ENCODE measurements at regions not wholly inside any gene's neighbourhood (a gene's known extent, or its start where the extent isn't known, plus 50 kb on each side); places are given as distances from the start of the nearest gene placed in this dataset.
"Not testable (repeated sequence)": the region's sequence is repeated elsewhere in the genome, so short reads cannot be mapped to it uniquely, and the experiment has no call there.

DNA sequence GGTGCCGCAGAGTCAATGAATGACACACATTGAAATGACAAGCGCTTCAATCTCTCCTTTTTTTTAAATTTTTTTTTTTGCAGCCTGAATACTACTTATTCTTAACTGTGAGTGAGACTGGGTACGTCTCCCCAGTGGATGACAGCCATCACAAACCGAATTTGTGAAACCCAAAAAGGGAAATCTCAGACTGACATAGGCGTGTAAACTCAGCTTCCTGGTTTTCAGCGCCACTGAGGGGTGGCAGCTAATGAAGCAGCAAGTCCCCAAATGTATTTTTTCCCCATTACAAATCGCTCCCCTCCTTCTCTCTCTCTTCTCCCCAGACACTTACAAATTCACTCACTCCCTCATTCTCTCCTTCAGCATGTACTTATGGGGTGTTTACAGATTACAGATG, 196.0 kb downstream of the MAF start:
- no peak for DNase-seq

DNA sequence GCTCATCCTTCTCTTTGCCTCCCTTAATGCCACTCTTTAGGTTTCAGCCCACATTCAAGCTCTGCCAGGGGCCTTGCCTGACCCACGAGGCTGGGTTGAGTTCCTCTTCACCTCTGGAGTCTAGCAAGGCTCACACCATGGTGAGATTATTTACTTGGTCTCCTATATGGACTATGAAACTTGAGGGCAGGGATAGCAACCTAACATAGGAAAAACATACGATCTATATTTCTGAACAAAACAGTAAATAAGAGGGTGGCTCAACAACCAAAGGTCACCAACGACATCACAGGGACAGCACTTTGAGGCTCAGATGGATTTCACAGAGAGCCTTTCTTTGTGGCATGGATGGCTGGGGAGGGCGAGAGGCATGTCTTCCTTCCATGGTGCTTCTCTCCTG, 197.0 kb downstream of the MAF start:
- no peak for DNase-seq

GRCh38 chr16:79402920-79403319, 197.6 kb downstream of the MAF start:
- DNase-seq, result no peak

DNA sequence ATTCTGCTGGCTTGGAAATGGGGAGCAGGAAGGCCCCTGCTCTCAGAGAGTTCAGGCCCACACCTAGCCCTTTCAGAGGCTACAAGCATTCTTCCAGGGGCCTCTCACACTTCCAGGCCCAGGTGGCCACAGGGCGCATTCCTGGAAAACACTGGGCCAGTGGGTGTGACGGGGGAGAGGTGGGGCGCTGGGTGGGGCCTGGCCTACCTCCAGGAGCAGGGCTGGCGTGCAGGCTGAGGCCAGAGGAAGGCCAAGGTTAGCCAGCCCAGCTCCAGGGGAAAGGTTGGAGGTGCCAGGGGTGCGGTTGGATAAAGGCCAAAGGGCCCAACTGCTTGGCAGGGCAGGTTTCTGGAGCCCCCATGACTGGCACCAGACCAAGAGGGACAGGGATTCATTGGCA, 198.2 kb downstream of the MAF start:
- DNase-seq, result no peak

GRCh38 chr16:79401782-79402181, 198.8 kb downstream of the MAF start:
- DNase-seq, result no peak

DNA sequence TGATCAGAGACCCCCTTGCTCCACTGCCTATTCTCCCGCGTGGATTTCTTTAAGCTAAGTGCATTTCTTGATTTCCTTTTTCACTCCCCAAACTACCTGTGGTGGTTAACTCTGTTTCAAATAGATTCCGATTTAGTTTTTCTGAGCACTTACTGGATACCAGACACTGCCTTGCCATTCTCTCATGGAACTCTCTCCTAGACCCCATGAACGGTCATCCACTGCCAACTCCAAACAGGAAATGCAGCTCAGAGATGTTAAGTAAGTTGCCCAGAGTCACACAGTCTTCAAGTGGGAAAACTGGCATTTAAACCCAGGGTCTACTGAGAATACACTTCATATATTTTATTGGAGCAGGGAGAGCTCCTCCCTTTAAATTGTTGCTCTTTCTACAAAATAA, 199.4 kb downstream of the MAF start:
- no peak for DNase-seq

GRCh38 chr16:79400462-79401149, 199.9 kb downstream of the MAF start:
- DNase-seq, result no peak

DNA sequence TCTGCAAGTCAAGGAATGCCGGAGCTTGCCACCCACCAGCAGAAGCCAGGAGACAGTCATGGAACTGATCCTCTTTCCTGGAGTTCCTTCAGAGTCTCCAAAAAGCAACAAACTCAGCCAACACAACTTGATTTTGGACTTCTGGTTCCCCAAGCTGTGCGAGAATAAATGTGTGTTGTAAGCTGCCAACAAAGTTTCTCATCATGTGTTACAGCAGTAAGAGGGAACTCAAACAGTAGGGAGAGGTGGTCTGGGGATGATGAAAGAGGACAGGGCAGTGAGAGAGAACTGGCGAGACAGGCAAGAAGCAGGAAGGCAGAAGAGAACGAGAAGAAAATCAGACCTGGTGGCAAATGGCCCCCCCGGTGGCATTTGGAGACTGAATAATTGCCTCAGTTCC, 204.9 kb downstream of the MAF start:
- no peak for DNase-seq

DNA sequence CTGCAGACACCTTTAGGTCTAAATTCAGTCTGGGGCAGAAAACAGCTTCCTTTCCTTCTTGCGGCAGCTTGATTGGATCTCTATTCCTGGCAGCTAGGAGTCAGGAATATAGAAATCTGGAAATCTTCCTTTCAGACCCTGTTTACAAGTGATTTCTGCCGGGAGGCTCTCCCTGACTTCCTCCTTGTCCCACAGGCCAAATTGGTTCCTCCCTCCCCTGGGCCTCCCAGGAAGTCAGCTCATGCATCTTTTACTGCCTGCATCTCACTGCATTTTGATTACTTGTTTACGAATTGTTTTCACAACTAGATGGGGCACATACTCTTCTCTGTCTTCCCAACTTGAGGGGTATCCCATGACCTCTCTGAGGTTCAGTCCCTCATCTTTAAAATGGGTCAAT, 206.3 kb downstream of the MAF start:
- no peak for DNase-seq

- no peak for DNase-seq
Measured at GRCh38 chr16:79393564-79393963, 207.0 kb downstream of the MAF start.

- no peak for DNase-seq
Measured at GRCh38 chr16:79393127-79393526, 207.4 kb downstream of the MAF start.

GRCh38 chr16:79392081-79392480, 208.5 kb downstream of the MAF start:
- no peak for DNase-seq

- no peak for DNase-seq
Measured at GRCh38 chr16:79391395-79391794, 209.1 kb downstream of the MAF start.

DNA sequence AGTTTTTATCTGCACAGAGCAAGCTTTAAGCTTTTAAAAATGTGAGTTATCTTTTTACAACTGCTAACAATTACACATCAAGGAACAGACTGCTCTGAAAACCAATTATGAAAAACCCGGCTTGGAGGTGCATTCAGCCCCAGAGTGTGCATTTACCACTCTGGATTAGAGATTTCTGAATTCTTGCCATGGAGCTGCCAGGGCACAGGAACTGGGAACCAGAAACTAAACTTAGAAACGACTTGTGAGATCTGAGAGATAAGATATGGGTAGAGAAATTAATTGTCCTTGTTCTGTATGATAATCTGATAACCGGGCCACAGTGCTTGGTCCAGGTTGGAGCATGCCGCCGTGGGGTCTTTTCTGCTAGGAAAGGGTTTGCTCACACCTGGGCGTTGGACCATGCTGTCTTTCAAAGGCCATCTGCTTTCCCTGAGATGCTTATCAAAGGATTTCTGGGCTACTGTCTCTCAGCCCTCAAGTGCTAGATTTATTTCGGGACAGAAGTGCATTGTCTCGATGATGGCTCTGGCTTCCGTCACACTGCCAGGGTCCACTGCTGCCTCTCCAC, 210.0 kb downstream of the MAF start:
- no peak for DNase-seq

DNA sequence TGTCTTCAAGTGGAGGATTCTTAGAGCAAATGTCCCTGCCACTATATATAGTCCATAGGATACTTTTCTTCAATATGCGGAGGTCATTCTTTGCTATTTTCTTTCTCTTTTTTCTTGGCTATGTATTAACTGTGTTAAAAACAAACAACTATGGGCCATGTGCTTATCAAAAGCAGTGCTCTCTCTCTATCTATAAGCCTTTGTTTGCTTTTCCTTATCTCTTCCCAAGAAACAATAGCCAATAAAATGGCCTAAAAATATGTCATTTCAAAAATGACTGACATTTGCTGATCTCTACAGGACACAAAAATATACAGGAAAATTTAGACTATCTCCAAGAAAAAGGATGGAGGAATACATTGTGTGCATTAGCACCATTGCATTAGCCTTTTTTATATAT, 212.1 kb downstream of the MAF start:
- no peak for DNase-seq

DNA sequence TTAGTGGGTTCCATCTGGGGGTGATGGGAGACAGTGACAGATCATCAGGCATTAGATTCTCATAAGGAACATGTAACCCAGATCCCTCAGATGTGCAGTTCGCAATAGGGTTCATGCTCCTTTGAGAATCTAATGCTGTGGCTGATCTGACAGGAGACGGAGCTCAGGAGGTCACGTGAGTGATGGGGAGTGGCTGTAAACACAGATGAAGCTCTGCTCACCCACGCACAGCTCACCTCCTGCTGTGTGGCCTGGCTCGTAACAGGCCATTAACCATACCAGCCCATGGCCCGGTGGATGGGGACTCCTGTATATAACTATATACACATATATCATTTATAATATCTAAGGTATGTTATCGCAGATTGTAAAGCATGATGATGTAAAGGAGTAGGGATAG, 214.2 kb downstream of the MAF start:
- DNase-seq, result no peak

DNA sequence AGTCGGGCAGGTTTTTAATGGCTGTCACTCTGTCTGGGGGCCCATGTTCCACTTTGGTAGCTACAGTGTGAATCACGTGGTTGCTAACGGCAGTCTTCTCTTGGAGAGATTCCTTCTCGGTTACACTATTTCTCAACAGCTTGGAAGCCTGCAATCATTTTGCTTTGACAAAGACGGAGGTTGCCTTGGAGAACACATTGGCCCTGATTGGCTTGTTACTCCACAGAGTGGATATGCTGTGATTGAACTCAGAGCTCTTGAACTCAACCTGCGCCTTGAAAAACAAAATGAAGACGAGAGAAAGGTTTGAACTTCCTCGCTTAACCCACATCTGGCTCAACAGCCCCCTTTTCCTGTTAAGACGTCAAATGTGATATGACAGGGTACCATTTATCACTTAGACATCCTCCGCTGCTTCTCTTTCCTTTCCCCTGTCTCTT, 218.9 kb downstream of the MAF start:
- no peak for DNase-seq

DNA sequence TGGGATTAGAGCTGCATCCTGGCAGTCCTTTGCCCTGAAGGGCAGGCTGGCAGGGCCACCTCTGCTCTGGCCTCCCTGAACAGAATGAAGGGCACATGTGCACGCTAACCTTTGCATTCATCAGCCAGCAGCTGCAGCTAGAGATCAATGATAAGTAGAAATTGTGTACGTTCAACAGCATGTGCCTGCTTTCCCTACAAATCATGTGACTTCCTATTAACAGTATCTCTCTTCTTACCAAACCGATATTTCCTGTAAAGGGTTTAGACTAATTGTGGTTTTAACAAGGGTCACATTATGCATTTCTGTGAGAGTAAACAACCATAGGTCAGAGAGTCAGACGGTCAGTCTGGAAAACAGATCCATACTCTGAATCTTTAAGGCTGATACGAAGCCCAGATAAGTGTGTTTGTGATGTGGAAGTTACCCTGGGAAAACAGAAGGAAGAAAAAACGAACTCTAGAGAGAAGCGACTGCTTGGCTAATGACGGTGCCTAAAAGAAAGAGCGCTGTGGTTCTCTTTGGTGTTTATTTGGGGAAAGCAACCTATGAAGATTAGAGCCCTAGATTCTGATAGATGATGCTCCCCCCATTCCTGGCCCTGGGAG, 219.4 kb downstream of the MAF start:
- DNase-seq, result peak; percentile 13

GRCh38 chr16:79379095-79379494, 221.4 kb downstream of the MAF start:
- no peak for DNase-seq

GRCh38 chr16:79377082-79377481, 223.5 kb downstream of the MAF start:
- not testable (repeated sequence) for DNase-seq

DNA sequence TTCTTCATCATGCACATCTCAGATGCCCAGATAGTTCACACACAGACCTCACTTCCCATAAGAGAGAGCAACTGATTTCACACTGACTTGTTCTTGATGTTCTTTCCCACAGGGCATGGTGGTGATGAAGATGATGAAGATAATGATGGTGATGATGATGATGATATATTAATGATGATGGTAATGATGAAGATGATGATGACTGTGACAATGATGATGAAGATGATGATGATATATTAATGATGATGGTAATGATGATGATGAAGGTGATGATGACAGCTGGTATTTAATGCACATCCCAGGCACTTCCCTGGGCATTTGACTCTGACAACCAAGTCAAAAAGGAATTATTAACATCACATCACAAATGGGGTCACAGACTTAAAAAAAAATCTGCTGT, 225.2 kb downstream of the MAF start:
- DNase-seq, result no peak

GRCh38 chr16:79372503-79373184, 227.9 kb downstream of the MAF start:
- DNase-seq, result peak; percentile 51

DNA sequence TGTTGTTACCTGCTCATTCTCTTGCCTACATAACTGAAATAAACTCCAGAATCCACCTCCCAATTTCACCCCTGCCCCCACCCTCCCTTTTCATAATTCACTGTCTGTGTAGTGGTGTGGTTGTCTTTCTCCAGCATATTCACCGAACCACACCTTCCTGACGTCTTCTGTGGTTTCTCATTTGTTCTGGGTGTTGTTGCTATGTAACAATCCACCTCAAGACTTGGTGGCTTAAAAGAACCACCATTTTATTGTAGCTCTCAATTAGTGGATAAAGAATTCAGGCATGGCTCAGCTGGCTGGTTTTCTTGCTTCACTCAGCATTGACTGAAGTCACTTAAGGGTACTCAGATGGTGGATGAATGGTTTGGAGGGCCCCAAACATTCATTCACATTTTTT, 229.8 kb downstream of the MAF start:
- DNase-seq, result peak; percentile 12

DNA sequence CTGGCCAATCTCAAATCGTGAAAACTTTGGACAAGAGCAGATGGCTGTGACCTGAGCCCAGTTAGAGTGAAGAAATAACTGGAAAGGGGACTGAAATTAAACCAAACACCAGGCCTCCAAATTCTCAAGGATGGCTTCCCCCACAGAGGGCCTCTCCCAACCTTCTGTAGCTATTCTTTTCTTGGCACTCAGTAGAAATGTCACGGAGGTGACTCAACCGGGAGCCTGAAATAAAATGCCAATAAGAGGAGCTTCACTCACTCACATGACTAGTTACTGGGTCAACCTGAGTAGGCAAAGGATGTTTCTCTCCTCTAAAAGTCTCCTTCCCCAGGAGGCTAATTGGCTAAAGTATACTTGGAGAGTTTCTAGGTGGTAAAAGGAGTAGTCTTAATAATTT, 230.7 kb downstream of the MAF start:
- no peak for DNase-seq

Data from activated CD4-positive, alpha-beta T cell treated with anti-CD3 and anti-CD28 coated beads, Interleukin-2, amount 50 U/mL, for 16 hours (primary cell).